HG03558 (cell line): ENCODE measurements at regions not wholly inside any gene's neighbourhood (a gene's known extent, or its start where the extent isn't known, plus 50 kb on each side); places are given as distances from the start of the nearest gene placed in this dataset.
"Not testable (repeated sequence)": the region's sequence is repeated elsewhere in the genome, so short reads cannot be mapped to it uniquely, and the experiment has no call there.

Experiments used
- ATAC-seq: cut with Tn5 transposase; IDR thresholded peaks from one replicate; pipeline ENCODE4 v1.9.1; 2021; ENCODE audit warnings: moderate number of reproducible peaks; ENCODE audit not compliant: unreplicated experiment; ENCODE audit errors: extremely low read depth

GRCh38 chr7:156517858-156518257, 122.7 kb upstream of the RNF32 start:
- ATAC-seq: not testable (repeated sequence)

GRCh38 chr7:156516791-156517378, 123.7 kb upstream of the RNF32 start:
- ATAC-seq: no peak

DNA sequence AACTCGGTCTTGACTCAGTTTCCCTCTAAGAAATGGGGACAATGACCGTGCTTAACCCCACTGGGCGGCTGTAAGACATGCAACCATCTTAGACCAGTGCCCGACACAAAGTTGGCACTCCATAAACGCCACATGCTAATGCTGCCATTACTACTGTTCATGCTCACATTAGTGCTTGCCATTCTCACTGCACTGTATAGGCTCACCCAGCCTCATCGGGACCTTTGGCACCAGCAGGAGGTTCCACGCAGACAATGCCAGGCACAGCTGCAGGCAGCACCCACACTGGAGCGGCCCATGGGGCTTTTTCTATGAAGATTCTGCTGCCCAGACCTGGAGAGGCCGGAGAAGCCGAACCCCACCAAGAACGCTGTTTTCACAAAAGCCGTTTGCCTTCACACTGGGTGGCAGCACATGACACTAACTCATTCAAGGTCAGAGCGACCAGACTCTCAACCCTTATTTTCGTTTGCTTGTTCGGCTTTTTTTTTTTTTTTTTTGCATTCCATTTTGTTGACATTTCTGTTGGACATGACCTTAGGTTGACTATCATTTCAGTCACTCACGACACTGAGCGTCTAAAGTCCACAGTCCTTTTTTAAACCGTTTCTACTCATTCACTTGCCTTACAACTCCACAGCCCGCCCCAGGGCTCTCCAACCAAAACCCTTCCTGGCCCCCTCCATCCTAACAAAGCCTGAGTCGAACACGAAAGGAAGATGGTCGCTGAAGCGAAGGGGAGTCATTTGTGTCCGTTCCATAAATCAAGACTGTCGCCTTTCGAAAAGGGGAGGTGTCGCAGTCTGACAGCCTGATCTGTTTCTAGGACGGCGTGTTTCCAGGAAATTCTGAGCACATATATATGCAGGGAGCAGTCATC, 124.4 kb upstream of the RNF32 start:
- ATAC-seq: no peak

GRCh38 chr7:156514851-156515250, 125.7 kb upstream of the RNF32 start:
- no peak for ATAC-seq

DNA sequence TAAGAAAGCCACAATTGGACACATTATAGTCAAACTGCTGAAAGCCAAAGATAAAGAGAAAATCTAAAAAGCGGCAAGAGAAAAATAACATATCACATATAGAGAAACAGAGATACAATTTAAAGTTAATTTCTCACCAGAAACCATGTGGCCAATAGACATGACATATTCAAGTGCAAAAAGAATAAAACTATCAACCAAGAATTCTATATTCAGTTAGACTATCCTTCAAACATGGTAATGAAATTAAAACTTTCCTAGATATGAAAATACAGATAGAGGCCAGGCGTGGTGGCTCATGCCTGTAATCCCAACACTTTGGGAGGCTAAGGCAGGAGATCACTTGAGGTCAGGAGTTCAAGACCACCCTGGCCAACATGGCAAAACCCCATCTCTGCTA, 129.1 kb upstream of the RNF32 start:
- no peak for ATAC-seq

- no peak for ATAC-seq
Observed at GRCh38 chr7:156510966-156511365, 129.6 kb upstream of the RNF32 start.

GRCh38 chr7:156509216-156509615, 131.4 kb upstream of the RNF32 start:
- ATAC-seq: no peak

DNA sequence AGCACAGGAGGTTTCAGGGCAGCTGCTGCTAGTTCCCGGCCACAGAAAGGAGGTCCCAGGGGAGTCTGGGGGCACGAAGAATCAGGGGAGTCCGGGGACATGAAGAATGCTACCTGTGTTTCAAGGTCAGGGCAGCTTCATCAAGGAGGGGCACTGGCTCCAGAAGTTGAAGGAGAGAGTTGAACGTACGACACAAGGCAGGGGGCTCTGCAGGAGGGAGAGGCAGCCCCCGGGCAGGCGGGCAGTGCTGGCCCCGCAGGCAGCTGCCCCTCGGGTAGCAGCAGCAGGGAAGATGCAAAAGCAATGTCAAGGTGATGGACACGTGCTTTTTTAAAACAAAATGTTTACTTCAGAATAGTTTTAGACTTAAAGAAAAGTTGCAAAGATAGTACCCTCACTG, 134.7 kb upstream of the RNF32 start:
- ATAC-seq: no peak

- ATAC-seq: no peak
Observed at GRCh38 chr7:156504687-156505545, 135.7 kb upstream of the RNF32 start.

DNA sequence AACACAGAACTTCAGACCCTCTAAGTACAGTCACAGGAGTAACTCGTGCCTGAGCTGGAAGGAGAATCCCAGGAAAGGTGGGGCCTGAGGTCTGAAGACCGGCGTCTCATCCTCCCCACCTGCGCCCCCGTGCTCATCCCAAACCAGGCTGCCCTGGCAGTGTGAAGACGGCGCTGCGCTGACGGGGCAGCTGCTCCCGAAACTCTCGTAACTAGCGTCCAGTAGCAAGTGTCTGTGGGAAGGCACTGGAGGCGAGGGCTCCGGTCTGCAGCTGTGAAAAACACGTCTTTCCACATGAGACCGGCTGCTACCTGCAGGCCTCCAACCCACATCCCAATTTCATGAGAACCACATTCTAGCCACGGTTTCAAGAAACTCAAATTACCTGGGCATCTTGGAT, 136.6 kb upstream of the RNF32 start:
- no peak for ATAC-seq

DNA sequence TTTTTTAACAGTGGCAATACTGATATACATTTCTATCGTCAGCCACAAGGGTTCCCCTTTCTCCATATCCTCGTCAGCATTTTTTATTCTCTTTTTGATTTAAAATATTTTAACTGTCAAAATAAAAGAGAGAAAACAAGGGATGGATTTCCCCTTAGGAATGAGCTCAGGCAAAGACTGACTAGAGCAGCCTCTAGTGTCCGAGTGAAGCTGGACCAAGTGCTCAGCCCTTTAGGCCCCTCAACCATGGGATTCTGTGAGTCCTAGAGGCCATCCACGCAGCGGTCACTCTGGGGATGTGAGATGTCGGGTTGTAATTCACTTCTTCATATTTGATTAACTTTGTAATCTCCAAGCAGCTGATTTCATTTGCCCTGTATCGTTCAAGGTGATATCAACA, 137.4 kb upstream of the RNF32 start:
- no peak for ATAC-seq

DNA sequence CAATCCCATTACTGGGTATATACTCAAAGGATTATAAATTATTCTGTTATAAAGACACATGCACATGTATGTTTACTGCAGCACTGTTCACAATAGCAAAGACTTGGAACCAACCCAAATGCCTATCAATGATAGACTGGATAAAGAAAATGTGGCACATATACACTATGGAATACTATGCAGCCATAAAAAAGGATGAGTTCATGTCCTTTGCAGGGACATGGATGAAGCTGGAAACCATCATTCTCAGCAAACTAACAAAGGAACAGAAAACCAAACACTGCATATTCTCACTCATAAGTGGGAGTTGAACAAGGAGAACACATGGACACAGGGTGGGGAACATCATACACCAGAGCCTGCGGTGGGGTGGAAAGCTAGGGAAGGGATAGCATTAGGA, 138.8 kb upstream of the RNF32 start:
- ATAC-seq: not testable (repeated sequence)

DNA sequence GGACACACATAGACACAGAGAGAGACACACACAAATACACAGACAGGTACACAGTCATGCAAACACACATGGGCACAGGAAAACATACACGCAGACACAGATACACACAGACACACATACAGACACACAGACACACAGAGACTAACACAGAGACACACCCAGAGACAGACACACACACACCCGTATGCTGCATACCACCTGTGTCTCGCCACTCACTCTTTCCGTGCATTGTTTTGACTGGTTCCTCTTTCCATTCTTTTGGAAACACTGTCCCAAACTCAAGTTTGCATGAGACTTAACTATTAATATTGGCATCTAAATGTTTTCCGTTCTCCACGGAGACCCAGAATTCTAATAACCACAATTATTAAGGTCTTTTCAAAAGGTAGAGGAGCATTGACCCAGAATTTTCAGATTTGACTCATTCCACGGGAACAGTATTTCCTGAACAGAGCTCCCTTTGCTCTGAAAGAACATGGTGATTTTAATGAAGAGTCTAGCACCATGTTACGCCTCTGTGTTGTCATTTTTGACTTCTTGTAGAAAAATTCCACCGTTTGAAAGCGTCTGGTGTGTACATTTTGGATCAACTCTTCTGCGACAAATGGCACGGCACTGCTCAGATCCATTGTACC, 141.2 kb upstream of the RNF32 start:
- ATAC-seq: no peak

GRCh38 chr7:156497776-156498509, 142.6 kb upstream of the RNF32 start:
- ATAC-seq: no peak

GRCh38 chr7:156496865-156497264, 143.7 kb upstream of the RNF32 start:
- no peak for ATAC-seq

DNA sequence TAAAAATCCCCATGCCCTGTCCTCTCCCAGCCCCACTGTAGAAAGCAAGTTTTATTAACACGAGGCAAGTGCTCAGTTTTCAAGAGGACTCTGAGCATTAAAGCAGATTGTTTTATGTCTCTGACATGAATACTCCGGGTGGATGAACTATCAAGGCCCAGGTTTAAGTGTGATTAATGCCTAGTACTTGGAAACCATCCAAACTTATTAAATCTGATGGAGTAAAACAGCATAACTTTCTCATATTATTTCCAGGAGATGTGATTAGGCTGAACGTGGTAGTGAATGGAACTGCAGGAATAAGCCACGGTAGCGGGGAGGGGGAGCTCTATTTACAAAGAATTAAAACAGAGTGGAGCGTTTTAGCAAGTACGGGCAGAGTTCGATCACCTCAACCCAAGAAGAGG, 144.2 kb upstream of the RNF32 start:
- ATAC-seq: no peak

- ATAC-seq: no peak
Observed at GRCh38 chr7:156494960-156495359, 145.6 kb upstream of the RNF32 start.

DNA sequence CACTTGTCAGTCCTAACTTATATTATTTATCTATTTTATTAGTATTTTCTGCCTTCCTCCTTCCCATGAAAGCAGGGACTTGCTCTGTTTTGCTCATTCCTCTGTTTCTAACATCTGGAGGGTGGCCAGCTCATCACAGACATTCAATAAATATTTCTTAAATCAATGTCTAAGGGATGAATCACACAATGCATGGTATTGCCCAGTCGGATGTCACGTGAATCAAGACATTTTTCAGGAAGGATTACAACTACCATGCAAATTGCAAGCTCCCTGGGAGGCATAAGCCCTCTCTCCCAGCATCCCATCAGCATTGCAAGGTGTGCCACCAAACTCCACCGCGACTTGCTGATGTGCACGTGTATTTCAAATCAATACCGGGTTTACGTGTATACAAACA, 146.6 kb upstream of the RNF32 start:
- ATAC-seq: no peak

DNA sequence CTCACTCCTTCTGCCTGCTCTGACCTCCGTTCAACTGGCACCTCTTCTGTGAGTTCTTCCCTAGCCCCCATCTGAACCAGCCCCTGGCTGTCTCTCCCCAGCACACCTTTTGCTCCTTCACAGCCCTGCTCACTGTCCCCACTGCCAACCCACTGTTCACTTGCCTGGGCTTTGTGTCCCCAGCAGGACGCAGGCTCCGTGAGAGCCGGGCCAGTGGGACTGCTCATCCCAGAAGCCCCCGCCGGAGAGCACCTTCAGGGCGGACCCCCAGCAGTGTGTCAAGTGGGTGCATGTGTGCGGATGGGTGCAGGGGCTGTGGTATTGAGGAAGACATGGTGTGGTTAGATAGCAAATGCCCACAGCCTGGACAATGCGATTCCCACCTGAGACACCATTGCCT, 148.4 kb upstream of the RNF32 start:
- ATAC-seq: no peak

- ATAC-seq: no peak
Observed at GRCh38 chr7:156491435-156491834, 149.1 kb upstream of the RNF32 start.
